ENCODE measurements at regions not wholly inside any gene's neighbourhood (a gene's known extent, or its start where the extent isn't known, plus 50 kb on each side); places are given as distances from the start of the nearest gene placed in this dataset.

DNA sequence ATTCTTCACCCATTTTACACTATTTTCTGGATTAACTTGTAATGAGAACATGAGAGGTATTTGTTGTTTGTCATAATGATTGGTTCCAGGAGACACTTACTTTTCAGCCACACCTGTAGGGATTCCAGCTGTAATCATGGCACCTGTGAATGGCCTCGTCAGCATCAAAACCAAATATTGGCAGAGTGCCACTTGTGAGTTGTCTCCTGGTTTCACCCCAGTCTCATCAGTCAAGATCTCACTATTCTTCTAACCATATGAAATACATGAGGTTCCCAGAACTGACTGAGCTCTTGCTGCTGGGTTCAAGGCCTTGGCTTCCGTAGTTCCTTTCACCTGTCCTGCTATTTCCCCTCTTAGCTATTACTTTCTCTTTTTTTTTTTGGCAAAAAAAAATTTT lies 246.6 kb upstream of the ADGRL2 start:
- Histone ChIP-seq H3K4me1 (peaks cover 0 to 23% (median 9%) of the 10 kb centered on the region in 4 donors), H3K27me3 (no peaks in the 10 kb centered on the region), H3K27ac (replicated peaks in 1 of 4) (no peak overlapping the region), H3K4me3 (no peak overlapping the region), H3K36me3 (no peaks in the 10 kb centered on the region), H3K9me3 (no peaks in the 10 kb centered on the region)
- no peak for DNase-seq (ENCODE audit: extremely low spot score)
- intact Hi-C loops (cut with DNase I): no loop called here
- WGBS: 67% methylated on average over 2 of the region's 2 CpGs
- TF ChIP-seq POLR2AphosphoS5 (IDR thresholded peaks at IDR 0.05) (no peak), POLR2A (IDR thresholded peaks at IDR 0.05; ENCODE audit: low read depth) (no peak), EP300 (IDR thresholded peaks at IDR 0.05) (no peak)
- TF ChIP-seq, protein P1, sequence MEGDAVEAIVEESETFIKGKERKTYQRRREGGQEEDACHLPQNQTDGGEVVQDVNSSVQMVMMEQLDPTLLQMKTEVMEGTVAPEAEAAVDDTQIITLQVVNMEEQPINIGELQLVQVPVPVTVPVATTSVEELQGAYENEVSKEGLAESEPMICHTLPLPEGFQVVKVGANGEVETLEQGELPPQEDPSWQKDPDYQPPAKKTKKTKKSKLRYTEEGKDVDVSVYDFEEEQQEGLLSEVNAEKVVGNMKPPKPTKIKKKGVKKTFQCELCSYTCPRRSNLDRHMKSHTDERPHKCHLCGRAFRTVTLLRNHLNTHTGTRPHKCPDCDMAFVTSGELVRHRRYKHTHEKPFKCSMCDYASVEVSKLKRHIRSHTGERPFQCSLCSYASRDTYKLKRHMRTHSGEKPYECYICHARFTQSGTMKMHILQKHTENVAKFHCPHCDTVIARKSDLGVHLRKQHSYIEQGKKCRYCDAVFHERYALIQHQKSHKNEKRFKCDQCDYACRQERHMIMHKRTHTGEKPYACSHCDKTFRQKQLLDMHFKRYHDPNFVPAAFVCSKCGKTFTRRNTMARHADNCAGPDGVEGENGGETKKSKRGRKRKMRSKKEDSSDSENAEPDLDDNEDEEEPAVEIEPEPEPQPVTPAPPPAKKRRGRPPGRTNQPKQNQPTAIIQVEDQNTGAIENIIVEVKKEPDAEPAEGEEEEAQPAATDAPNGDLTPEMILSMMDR (IDR thresholded peaks at IDR 0.05): no peak

DNA sequence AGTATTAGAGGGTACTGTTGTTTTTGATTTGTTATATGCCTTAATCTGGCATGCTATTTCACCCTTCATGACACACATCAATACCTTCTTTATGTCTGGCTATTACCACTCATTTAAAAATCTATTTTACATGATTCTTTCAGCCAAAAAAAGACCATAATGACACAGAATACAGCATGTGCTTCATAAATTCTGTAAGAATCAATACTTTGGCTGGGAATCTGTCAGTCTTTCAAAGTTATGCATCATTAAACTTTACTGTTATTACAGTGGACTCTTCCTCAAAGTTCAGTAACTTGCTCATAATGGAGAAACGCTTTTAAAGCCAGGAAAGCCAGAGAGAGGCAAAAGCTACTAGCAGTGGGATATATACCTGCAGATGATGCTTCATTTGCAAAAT lies 247.2 kb upstream of the ADGRL2 start:
- Histone ChIP-seq H3K4me1 (peaks cover 0 to 23% (median 9%) of the 10 kb centered on the region in 4 donors), H3K4me3 (no peak overlapping the region), H3K36me3 (no peaks in the 10 kb centered on the region), H3K9me3 (no peaks in the 10 kb centered on the region), H3K27me3 (no peaks in the 10 kb centered on the region), H3K27ac (replicated peaks in 1 of 4) (no peak overlapping the region)
- 100% methylated on average over 1 of the region's 1 CpG for WGBS
- intact Hi-C loops (cut with DNase I): no loop called here
- TF ChIP-seq POLR2A (IDR thresholded peaks at IDR 0.05; ENCODE audit: low read depth) (no peak), EP300 (IDR thresholded peaks at IDR 0.05) (no peak), POLR2AphosphoS5 (IDR thresholded peaks at IDR 0.05) (no peak)
- TF ChIP-seq, protein P1 (IDR thresholded peaks at IDR 0.05): no peak
- DNase-seq (ENCODE audit: extremely low spot score): no peak

DNA sequence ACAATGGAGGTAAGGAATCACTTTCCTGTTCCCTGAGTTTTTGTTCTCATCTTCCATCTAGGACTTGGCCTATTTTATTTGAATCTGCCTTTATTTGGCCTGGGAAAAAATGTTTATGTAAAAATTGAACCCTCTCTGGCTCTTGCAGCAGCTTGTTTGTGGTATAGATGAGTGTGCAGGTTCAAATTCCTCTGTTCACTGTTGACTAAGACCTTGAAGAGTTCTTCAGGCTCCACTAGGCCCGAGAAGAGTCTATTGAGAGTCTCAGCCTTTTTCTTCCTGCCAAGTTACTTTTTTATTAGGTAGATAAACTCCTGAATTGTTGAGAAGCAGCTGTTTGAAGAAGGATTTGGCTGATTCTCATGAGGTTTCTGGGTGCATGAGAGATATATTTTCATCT lies 248.8 kb upstream of the ADGRL2 start:
- intact Hi-C loops (cut with DNase I): no loop called here
- H3K4me1 ChIP-seq: peaks cover 0 to 23% (median 9%) of the 10 kb centered on the region in 4 donors
- H3K36me3 ChIP-seq: no peaks in the 10 kb centered on the region
- H3K27ac ChIP-seq (replicated peaks in 1 of 4): no peak overlapping the region
- WGBS: 67% methylated on average over 1 of the region's 1 CpG
- no peaks in the 10 kb centered on the region for H3K9me3 ChIP-seq
- DNase-seq (ENCODE audit: extremely low spot score): no peak
- H3K27me3 ChIP-seq: no peaks in the 10 kb centered on the region
- no peak overlapping the region for H3K4me3 ChIP-seq
- TF ChIP-seq, protein P1 (IDR thresholded peaks at IDR 0.05): no peak
- TF ChIP-seq POLR2AphosphoS5 (IDR thresholded peaks at IDR 0.05): no peak
- no peak for TF ChIP-seq POLR2A (IDR thresholded peaks at IDR 0.05; ENCODE audit: low read depth)
- no peak for TF ChIP-seq EP300 (IDR thresholded peaks at IDR 0.05)

DNA sequence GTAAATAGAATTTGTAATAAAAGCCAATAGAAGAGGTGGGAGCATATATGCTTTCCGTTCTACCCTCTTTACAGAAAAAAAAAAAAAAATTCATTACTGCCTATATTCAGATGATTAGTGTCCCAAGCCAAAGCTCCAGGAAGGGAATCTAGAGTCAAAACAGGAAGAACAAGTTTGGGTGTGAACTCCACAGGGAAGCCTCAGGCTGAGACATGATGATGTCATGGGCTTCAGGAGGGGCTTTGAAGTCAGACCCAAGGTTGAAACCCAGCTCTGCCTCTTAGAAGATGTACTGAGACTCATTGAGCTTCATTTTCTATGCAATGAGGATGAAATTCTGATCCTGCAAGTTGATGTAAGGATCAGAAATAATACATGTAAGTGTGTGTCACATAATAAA lies 250.0 kb upstream of the ADGRL2 start:
- no peak for DNase-seq (ENCODE audit: extremely low spot score)
- WGBS: 88% methylated on average over 1 of the region's 1 CpG
- H3K27me3 ChIP-seq: no peaks in the 10 kb centered on the region
- H3K27ac ChIP-seq (replicated peaks in 1 of 4): peak overlapping the region in 2 of 4 donors; percentile 1 to 32
- H3K36me3 ChIP-seq: no peaks in the 10 kb centered on the region
- no peak overlapping the region for H3K4me3 ChIP-seq
- intact Hi-C loops (cut with DNase I): no loop called here
- peaks cover 0 to 23% (median 9%) of the 10 kb centered on the region in 4 donors for H3K4me1 ChIP-seq
- H3K9me3 ChIP-seq: no peaks in the 10 kb centered on the region
- no peak for TF ChIP-seq POLR2AphosphoS5 (IDR thresholded peaks at IDR 0.05)
- TF ChIP-seq, protein P1 (IDR thresholded peaks at IDR 0.05): no peak
- TF ChIP-seq POLR2A (IDR thresholded peaks at IDR 0.05; ENCODE audit: low read depth): no peak
- TF ChIP-seq EP300 (IDR thresholded peaks at IDR 0.05): no peak

DNA sequence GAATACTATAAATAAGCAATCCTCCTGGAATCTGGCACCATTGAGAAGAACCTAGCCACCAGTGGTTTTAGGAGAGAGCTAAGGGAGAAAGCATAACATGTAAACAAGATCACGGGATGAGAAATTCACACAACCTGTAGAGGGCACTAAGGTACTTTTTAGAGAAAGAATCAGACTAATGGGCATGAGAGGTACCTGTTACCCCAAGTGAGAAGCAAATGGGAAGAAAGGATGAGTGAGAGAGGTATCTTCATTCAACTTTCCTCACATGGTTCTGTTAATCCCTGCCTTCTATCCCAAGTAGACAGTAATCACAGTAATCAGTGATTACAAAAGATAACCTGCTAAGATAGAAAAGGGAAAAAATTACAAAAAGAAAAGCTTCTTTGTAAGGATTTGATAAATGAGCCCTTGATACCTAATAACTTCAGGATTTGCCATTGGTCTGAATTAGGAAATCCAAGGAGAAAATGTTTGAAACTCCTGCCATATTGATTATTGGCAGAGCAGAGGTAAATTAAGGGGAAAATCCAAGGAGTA lies 251.1 kb upstream of the ADGRL2 start:
- Histone ChIP-seq H3K27me3 (no peaks in the 10 kb centered on the region), H3K27ac (replicated peaks in 1 of 4) (peak overlapping the region in 1 of 4 donors; percentile 1), H3K9me3 (no peaks in the 10 kb centered on the region), H3K36me3 (no peaks in the 10 kb centered on the region), H3K4me3 (no peak overlapping the region), H3K4me1 (peaks cover 0 to 23% (median 9%) of the 10 kb centered on the region in 4 donors)
- intact Hi-C loops (cut with DNase I): loop anchor here (10.0 kb wide), 1 partner anchor 205 kb away; no protein-coding TSS in a partner anchor
- TF ChIP-seq EP300 (IDR thresholded peaks at IDR 0.05): no peak
- TF ChIP-seq, protein P1 (IDR thresholded peaks at IDR 0.05): peak; percentile 29 to 47 (median 36)
- WGBS: 18% methylated on average over 1 of the region's 1 CpG
- DNase-seq (ENCODE audit: extremely low spot score): no peak
